ENCODE measurements at regions not wholly inside any gene's neighbourhood (a gene's known extent, or its start where the extent isn't known, plus 50 kb on each side); places are given as distances from the start of the nearest gene placed in this dataset.

DNA sequence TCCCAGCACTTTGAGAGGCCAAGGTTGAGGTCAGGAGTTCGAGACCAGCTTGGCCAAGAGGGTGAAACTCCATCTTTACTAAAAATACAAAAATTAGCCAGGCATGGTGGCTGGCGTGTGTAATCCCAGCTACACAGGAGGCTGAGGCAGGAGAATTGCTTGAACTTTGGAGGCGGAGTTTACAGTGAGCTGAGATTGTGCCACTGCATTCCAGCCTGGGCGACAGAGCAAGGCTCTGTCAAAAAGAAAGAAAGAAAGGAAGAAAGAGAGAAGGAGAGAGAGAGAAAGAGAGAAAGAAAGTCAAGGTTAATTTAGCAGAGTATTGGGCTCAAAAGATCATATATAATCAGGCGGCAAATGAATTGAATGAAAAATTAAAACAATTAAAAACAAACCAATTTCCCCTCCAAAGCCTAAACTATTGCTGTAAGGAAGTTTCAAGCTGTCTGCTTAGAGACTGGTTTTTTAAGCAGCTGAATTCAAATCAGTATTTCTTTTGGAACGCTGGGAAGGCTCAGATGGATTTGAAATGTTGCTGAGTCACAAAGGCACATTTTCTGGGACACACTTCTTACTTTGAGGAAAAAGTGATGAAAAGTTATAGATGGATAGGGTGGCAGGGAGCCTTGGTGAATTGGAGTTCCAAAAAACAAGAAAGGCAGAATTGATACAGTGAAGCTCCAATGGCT lies 81.3 kb upstream of the BHLHE40 start:
- Histone ChIP-seq H3K9ac (ENCODE audit: insufficient read depth, low read length) (no peak overlapping the region), H3K36me3 (ENCODE audit: control insufficient read depth, insufficient read depth, low read length) (no peaks in the 10 kb centered on the region), H3K79me2 (ENCODE audit: control insufficient read depth, insufficient read depth, low read length) (no peaks in the 10 kb centered on the region), H3K4me3 (replicated peaks in 1 of 4; ENCODE audit: control extremely low read depth in 1 of 4, insufficient read depth in 1 of 4, low read depth in 3 of 4, low read length in 4 of 4) (no peak overlapping the region), H2AFZ (ENCODE audit: low read length) (no peak overlapping the region), H3K4me2 (ENCODE audit: extremely low read depth, insufficient read depth, low read length) (no peak overlapping the region), H3K9me3 (ENCODE audit: control insufficient read depth, insufficient read depth, low read depth, low read length) (no peaks in the 10 kb centered on the region), H3K27me3 (ENCODE audit: control insufficient read depth, insufficient read depth, low read length) (no peaks in the 10 kb centered on the region), H3K27ac (ENCODE audit: insufficient read depth, low read length) (no peak overlapping the region), H4K20me1 (ENCODE audit: control insufficient read depth, extremely low read depth, insufficient read depth, low read length) (no peaks in the 10 kb centered on the region), H3K4me1 (ENCODE audit: control insufficient read depth, extremely low read depth, insufficient read depth, low read length) (peaks cover 2% of the 10 kb centered on the region)
- no peak for TF ChIP-seq EZH2 (IDR thresholded peaks at IDR 0.05; ENCODE audit: low read length, missing control alignments)
- TF ChIP-seq, protein P1, sequence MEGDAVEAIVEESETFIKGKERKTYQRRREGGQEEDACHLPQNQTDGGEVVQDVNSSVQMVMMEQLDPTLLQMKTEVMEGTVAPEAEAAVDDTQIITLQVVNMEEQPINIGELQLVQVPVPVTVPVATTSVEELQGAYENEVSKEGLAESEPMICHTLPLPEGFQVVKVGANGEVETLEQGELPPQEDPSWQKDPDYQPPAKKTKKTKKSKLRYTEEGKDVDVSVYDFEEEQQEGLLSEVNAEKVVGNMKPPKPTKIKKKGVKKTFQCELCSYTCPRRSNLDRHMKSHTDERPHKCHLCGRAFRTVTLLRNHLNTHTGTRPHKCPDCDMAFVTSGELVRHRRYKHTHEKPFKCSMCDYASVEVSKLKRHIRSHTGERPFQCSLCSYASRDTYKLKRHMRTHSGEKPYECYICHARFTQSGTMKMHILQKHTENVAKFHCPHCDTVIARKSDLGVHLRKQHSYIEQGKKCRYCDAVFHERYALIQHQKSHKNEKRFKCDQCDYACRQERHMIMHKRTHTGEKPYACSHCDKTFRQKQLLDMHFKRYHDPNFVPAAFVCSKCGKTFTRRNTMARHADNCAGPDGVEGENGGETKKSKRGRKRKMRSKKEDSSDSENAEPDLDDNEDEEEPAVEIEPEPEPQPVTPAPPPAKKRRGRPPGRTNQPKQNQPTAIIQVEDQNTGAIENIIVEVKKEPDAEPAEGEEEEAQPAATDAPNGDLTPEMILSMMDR (conservative IDR thresholded peaks at IDR 0.05 in 1 of 2, IDR thresholded peaks at IDR 0.05 in 1 of 2; ENCODE audit: low read depth in 1 of 2, low read length in 2 of 2): no peak
- peak; percentile 17 to 54 for DNase-seq (ENCODE audit: low read depth in 2 of 2)

DNA sequence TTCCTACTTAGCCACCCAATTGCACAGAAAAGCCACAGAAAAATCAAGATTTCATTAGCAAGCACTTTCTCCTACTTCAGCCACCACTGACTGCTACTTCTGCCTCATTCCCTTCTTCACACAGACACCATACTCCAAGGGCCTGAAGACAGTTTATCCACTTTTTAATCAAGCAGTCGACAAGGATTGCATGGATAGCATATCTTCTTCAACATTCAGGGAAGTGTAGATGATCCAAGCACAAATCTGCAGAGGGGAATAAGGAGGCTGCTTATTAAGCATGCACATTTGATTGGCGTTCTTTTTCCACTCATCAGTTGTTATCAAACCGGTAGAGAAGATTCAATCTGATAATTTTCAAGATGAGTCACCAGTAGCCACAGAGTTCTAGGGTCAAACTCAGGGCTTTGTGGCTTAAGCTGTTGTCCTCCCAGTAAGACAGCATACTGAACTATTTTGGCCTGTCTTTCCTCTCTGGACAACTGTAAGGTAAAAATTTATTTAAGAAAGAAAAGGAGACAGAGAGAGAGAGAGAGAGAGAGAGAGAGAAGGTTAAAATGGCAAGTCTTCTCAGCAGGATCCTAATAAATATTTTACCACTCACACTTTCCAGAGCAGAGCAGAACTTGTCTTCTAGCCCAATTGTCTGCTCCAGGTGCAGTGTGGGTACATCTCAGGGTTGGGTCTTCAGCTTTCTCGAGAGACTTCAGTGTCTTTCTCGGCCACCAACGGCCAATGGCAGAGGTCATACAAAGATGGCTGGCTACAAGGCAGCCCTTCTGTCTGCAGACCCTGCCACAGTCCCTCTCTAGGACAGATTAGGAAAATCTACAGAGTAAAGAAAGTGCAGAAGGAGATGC lies 80.6 kb upstream of the BHLHE40 start:
- Histone ChIP-seq H3K27ac (ENCODE audit: insufficient read depth, low read length) (no peak overlapping the region), H2AFZ (ENCODE audit: low read length) (no peak overlapping the region)

DNA sequence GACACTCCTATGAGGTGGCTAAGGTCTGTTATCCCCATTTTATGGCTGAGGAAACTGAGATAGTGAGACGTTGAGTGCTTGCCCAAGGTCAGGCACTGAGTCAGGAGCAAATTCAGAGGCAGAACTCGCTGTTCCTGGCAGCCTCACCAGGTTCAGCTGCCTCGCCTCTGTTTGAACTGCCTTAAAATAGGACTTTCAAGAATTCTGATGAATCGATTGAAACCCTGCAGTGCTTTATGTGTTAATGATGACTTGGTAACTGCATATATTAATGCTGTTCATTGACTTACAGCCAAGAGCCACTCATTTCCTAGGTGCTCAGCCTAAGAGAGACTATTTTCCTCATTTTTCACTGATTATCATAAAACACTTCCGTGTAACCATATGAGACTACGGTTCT lies 79.5 kb upstream of the BHLHE40 start:
- Histone ChIP-seq H2AFZ (ENCODE audit: low read length) (no peak overlapping the region), H3K9ac (ENCODE audit: insufficient read depth, low read length) (no peak overlapping the region), H3K27me3 (ENCODE audit: control insufficient read depth, insufficient read depth, low read length) (no peaks in the 10 kb centered on the region), H3K4me2 (ENCODE audit: extremely low read depth, insufficient read depth, low read length) (no peak overlapping the region), H3K9me3 (ENCODE audit: control insufficient read depth, insufficient read depth, low read depth, low read length) (no peaks in the 10 kb centered on the region), H4K20me1 (ENCODE audit: control insufficient read depth, extremely low read depth, insufficient read depth, low read length) (no peaks in the 10 kb centered on the region), H3K36me3 (ENCODE audit: control insufficient read depth, insufficient read depth, low read length) (no peaks in the 10 kb centered on the region), H3K4me3 (replicated peaks in 1 of 4; ENCODE audit: control extremely low read depth in 1 of 4, insufficient read depth in 1 of 4, low read depth in 3 of 4, low read length in 4 of 4) (no peak overlapping the region), H3K79me2 (ENCODE audit: control insufficient read depth, insufficient read depth, low read length) (no peaks in the 10 kb centered on the region), H3K4me1 (ENCODE audit: control insufficient read depth, extremely low read depth, insufficient read depth, low read length) (peaks cover 2% of the 10 kb centered on the region), H3K27ac (ENCODE audit: insufficient read depth, low read length) (no peak overlapping the region)
- TF ChIP-seq EZH2 (IDR thresholded peaks at IDR 0.05; ENCODE audit: low read length, missing control alignments): no peak
- TF ChIP-seq, protein P1 (conservative IDR thresholded peaks at IDR 0.05 in 1 of 2, IDR thresholded peaks at IDR 0.05 in 1 of 2; ENCODE audit: low read depth in 1 of 2, low read length in 2 of 2): no peak
- DNase-seq (ENCODE audit: low read depth in 2 of 2): peak in 1 of 2 donors; percentile 28

More for the DNA sequence above, 80.6 kb upstream of the BHLHE40 start:
- H3K79me2 ChIP-seq (ENCODE audit: control insufficient read depth, insufficient read depth, low read length): no peaks in the 10 kb centered on the region
- H3K9ac ChIP-seq (ENCODE audit: insufficient read depth, low read length): no peak overlapping the region
- TF ChIP-seq, protein P1 (conservative IDR thresholded peaks at IDR 0.05 in 1 of 2, IDR thresholded peaks at IDR 0.05 in 1 of 2; ENCODE audit: low read depth in 1 of 2, low read length in 2 of 2): no peak
- no peak for TF ChIP-seq EZH2 (IDR thresholded peaks at IDR 0.05; ENCODE audit: low read length, missing control alignments)
- no peaks in the 10 kb centered on the region for H3K9me3 ChIP-seq (ENCODE audit: control insufficient read depth, insufficient read depth, low read depth, low read length)
- H3K27me3 ChIP-seq (ENCODE audit: control insufficient read depth, insufficient read depth, low read length): no peaks in the 10 kb centered on the region
- H3K4me3 ChIP-seq (replicated peaks in 1 of 4; ENCODE audit: control extremely low read depth in 1 of 4, insufficient read depth in 1 of 4, low read depth in 3 of 4, low read length in 4 of 4): no peak overlapping the region
- DNase-seq (ENCODE audit: low read depth in 2 of 2): peak; percentile 6 to 62
- no peaks in the 10 kb centered on the region for H4K20me1 ChIP-seq (ENCODE audit: control insufficient read depth, extremely low read depth, insufficient read depth, low read length)
- H3K4me2 ChIP-seq (ENCODE audit: extremely low read depth, insufficient read depth, low read length): no peak overlapping the region
- H3K4me1 ChIP-seq (ENCODE audit: control insufficient read depth, extremely low read depth, insufficient read depth, low read length): peaks cover 2% of the 10 kb centered on the region
- no peaks in the 10 kb centered on the region for H3K36me3 ChIP-seq (ENCODE audit: control insufficient read depth, insufficient read depth, low read length)

Data from fibroblast of lung (primary cell).